Activated gamma-delta T cell treated with anti-CD3 and anti-CD28 coated beads, Interleukin-2, amount 50 U/mL, for 16 hours (primary cell): ENCODE measurements at regions not wholly inside any gene's neighbourhood (a gene's known extent, or its start where the extent isn't known, plus 50 kb on each side); places are given as distances from the start of the nearest gene placed in this dataset.

ENCODE experiments used
- DNase-seq: peaks from one replicate; pipeline ENCODE4 v3.0.0-alpha.2; 2020; ENCODE audit warnings: low read depth

GRCh38 chr21:38702196-38702595 lies 103.5 kb upstream of the ETS2 start:
- DNase-seq: no peak

- no peak for DNase-seq
These were observed 95.9 kb upstream of the ETS2 start for GRCh38 chr21:38709876-38710275.

- DNase-seq: no peak
These were observed 93.7 kb upstream of the ETS2 start for GRCh38 chr21:38712071-38712470.

GRCh38 chr21:38712664-38713063 lies 93.1 kb upstream of the ETS2 start:
- DNase-seq: no peak

- no peak for DNase-seq
These were observed 91.5 kb upstream of the ETS2 start for GRCh38 chr21:38714039-38714817.

GRCh38 chr21:38714999-38715398 lies 90.7 kb upstream of the ETS2 start:
- DNase-seq: no peak

GRCh38 chr21:38716088-38716487 lies 89.6 kb upstream of the ETS2 start:
- no peak for DNase-seq

GRCh38 chr21:38716942-38717341 lies 88.8 kb upstream of the ETS2 start:
- no peak for DNase-seq

- DNase-seq: no peak
These were observed 87.2 kb upstream of the ETS2 start for GRCh38 chr21:38718481-38718880.

- no peak for DNase-seq
These were observed 85.7 kb upstream of the ETS2 start for GRCh38 chr21:38720074-38720473.

GRCh38 chr21:38721055-38721454 lies 84.7 kb upstream of the ETS2 start:
- no peak for DNase-seq

- DNase-seq: no peak
These were observed 83.8 kb upstream of the ETS2 start for GRCh38 chr21:38721958-38722357.

GRCh38 chr21:38725196-38726157 lies 80.3 kb upstream of the ETS2 start:
- no peak for DNase-seq

- DNase-seq: no peak
These were observed 79.2 kb upstream of the ETS2 start for GRCh38 chr21:38726482-38726881.

GRCh38 chr21:38729291-38729690 lies 76.4 kb upstream of the ETS2 start:
- no peak for DNase-seq

GRCh38 chr21:38729754-38730379 lies 75.9 kb upstream of the ETS2 start:
- DNase-seq: no peak

GRCh38 chr21:38733972-38734546 lies 71.7 kb upstream of the ETS2 start:
- peak; percentile 66 for DNase-seq

- DNase-seq: no peak
These were observed 70.9 kb upstream of the ETS2 start for GRCh38 chr21:38734646-38735365.

GRCh38 chr21:38735626-38736206 lies 70.0 kb upstream of the ETS2 start:
- no peak for DNase-seq

- DNase-seq: no peak
These were observed 65.6 kb upstream of the ETS2 start for GRCh38 chr21:38740090-38740489.
